Activated naive CD4-positive, alpha-beta T cell treated with anti-CD3 and anti-CD28 coated beads, Interleukin-2, amount 50 U/mL, for 72 hours (primary cell): ENCODE measurements at regions not wholly inside any gene's neighbourhood (a gene's known extent, or its start where the extent isn't known, plus 50 kb on each side); places are given as distances from the start of the nearest gene placed in this dataset.
"Not testable (repeated sequence)": the region's sequence is repeated elsewhere in the genome, so short reads cannot be mapped to it uniquely, and the experiment has no call there.

Source experiments
- ATAC-seq, 2 donors: fragments of 150-1000 bp; cut with Tn5 transposase; 2 replicates each; pipeline ENCODE4 v1.10.0; 2021; ENCODE audit warnings: mild to moderate bottlenecking in 2 of 2, moderate library complexity in 2 of 2
- DNase-seq, 2 donors: peaks; one replicate each; pipeline ENCODE4 v3.0.0; 2021 to 2022; ENCODE audit warnings: low spot score in 2 of 2
- H3K27ac Mint-ChIP-seq, 2 donors: one replicate each; pipeline ENCODE4 v1.8.0; 2022; ENCODE audit warnings: mild to moderate bottlenecking in 2 of 2, mixed read lengths in 2 of 2
- H3K36me3 Mint-ChIP-seq, 2 donors: one replicate each; pipeline ENCODE4 v1.8.0; 2022; ENCODE audit warnings: mixed read lengths in 2 of 2
- H3K9me3 Mint-ChIP-seq, 2 donors: one replicate each; pipeline ENCODE4 v1.8.0; 2022; ENCODE audit warnings: mixed read lengths in 2 of 2

DNA sequence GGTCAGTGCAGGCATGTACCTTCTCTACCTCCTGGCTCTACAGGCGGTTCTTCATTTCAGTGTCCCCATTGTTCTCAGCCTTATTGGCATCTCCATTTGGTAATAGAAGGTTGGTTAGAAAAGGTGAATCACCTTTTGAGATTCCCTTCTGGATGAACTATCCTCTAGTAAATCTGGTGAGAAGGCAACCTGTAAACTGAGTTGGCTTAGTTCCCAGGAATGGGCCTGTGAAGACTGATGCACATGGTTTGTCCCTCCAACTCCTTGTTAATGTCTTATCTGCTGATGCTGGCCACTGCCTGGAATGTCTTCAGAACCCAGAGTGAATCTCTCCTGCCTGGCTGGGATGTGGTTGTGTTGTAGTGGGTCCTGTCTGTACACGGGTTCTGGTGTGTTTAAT, 143.4 kb upstream of the WDR1 start:
- no peak for DNase-seq
- Mint-ChIP-seq H3K36me3 (peaks cover 0 to 7% of the 10 kb centered on the region in 2 donors), H3K27ac (no peak overlapping the region), H3K9me3 (no peaks in the 10 kb centered on the region)
- no peak for ATAC-seq

DNA sequence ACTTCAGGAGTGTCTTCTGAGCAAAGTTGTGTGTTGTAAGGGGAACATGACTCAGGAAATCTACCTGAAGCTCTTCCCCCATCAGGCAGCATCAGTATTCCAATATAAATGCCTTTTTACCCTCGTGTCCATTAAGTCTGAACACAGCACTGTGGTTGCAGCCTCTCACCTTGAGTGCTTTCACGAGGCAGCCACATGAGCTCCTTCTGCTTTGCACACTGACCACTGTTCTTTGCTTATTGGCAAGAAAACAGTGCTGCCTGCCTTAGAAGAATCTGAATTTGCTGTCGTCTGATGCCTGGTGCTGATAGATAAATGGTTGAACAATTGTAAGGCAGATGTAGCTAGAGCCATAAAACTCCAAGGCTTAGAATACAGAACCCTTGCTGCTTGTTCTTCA, 139.6 kb upstream of the WDR1 start:
- Mint-ChIP-seq H3K36me3 (no peaks in the 10 kb centered on the region), H3K27ac (no peak overlapping the region), H3K9me3 (no peaks in the 10 kb centered on the region)
- DNase-seq (no peak), ATAC-seq (no peak)

DNA sequence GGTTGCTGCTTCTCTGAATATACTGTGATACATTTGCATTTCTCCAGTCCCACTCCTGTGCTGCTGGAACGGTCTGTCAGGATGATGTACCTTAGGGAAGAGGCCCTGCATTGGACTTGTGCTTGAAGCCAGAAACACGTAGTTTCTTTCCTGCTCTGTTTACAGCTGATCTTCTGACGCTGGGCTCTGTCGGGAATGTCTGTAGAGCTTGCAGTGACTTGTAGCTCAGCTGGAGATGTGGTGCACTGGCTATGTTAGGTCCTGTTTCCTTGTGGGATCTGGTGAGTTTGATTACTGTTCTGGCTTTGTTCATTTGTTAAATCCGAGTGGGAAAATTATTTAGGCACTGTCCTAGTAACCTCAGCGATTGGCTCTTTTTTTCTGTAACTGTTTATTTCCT, 137.2 kb upstream of the WDR1 start:
- DNase-seq, result no peak
- H3K27ac Mint-ChIP-seq, result no peak overlapping the region
- no peaks in the 10 kb centered on the region for H3K36me3 Mint-ChIP-seq
- no peaks in the 10 kb centered on the region for H3K9me3 Mint-ChIP-seq
- ATAC-seq, result no peak

DNA sequence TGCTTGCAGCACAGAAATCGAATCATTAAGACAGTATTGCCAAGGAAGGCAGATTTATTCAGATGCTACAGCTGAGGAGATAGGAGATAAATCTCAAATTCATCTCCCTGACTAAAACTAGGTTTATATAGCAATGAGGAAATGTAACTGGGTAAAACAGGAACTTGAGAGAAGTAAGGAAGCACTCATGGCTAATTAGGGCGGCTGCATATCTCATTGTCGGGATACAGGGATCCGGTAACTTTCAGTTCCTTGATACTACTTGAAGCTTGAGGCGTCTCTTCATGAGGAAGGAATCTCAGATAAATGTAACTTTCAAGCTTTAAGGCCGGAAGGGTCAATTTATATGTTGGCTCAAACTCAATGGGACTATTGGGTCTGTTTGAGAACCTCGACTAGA, 129.2 kb upstream of the WDR1 start:
- ATAC-seq (no peak), DNase-seq (no peak)
- Mint-ChIP-seq H3K27ac (no peak overlapping the region), H3K36me3 (no peaks in the 10 kb centered on the region), H3K9me3 (no peaks in the 10 kb centered on the region)

DNA sequence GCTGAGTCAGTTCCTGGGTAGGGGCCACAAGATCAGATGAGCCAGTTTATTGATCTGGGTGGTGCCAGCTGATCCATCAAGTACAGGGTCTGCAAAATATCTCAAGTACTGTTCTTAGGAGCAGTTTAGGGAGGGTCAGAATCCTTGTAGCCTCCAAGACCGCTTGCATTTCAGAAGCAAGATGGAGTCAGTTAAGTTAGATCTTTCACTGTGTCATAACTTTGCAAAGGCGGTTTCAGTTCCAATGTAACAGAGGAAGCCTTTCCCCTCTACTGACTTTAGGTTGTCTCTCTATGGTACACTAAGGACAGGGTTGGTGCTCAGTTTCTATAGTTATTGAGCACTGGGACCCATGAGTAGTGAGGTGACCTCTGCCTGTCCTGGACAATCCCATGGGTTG, 127.3 kb upstream of the WDR1 start:
- no peak overlapping the region for H3K27ac Mint-ChIP-seq
- H3K36me3 Mint-ChIP-seq, result no peaks in the 10 kb centered on the region
- H3K9me3 Mint-ChIP-seq, result no peaks in the 10 kb centered on the region
- DNase-seq (no peak), ATAC-seq (no peak)

DNA sequence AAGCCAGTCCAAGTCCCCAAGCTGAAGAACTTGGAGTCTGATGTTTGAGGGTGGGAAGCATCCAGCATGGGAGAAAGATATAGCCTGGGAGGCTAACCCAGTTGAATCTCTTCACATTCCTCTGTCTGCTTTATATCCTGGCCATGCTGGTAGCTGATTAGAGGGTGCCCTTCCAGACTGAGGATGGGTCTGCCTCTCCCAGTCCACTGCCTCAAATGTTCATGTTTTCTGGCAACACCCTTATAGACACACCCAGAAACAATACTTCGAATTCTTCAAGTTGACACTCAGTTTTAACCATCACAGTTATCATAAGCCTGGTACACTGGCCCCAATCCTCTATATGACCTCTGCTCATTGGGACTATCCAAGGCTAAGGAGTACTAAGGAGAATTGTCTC, 124.1 kb upstream of the WDR1 start:
- Mint-ChIP-seq H3K27ac (no peak overlapping the region), H3K9me3 (no peaks in the 10 kb centered on the region), H3K36me3 (no peaks in the 10 kb centered on the region)
- ATAC-seq, result no peak
- DNase-seq, result no peak

DNA sequence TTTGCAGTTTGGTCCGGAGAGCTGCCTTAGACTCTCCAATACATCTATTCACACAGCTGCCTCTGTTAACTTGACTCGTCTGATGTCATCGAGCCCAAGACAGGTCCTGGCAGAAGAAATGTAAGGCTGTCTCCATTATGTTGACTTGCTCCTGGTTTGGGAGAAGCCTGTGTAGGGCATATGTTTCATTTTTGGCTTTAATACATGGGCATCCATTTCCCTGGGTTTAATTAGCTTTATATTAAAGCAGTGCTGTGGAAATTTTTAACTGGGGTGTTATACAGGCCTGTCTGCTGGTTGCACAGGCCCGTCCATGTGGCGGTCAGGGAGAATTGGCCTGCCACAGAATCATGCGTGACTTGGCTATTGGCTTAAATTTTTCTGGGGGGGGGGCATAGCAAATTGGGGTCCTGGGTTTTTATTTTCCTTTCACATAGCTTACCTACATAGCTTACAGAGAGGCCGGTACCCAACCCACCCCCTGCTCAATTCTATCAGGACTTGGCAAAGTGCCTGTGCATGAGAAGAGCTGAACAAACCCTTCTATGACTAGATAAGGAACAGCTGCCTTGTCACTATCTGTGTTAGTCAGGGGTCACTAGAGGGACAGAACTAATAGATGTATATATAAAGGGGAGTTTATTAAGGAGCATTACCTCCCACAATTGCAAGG, 123.5 kb upstream of the WDR1 start:
- DNase-seq, result no peak
- H3K27ac Mint-ChIP-seq, result no peak overlapping the region
- H3K9me3 Mint-ChIP-seq, result no peaks in the 10 kb centered on the region
- no peak for ATAC-seq
- H3K36me3 Mint-ChIP-seq, result no peaks in the 10 kb centered on the region

DNA sequence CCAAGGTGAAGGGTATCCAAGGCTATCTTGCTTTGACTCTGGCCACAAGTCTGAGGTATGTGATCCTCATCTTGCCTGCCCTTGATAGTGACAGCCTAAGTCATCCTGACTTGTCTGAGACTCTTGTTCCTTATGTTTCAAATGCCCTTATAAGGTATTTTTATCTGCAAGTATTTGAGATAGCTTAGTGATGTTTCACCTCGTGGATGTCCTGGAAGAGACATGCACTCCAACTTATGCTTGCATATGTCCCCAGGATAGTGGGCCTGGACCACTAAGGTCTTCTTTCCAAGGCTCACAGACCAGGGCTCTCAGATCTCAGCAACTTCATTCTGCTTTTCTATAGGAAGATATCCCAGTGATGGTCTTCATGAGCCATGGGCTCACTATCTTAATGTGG, 120.5 kb upstream of the WDR1 start:
- Mint-ChIP-seq H3K36me3 (no peaks in the 10 kb centered on the region), H3K9me3 (no peaks in the 10 kb centered on the region), H3K27ac (no peak overlapping the region)
- ATAC-seq, result no peak
- no peak for DNase-seq

DNA sequence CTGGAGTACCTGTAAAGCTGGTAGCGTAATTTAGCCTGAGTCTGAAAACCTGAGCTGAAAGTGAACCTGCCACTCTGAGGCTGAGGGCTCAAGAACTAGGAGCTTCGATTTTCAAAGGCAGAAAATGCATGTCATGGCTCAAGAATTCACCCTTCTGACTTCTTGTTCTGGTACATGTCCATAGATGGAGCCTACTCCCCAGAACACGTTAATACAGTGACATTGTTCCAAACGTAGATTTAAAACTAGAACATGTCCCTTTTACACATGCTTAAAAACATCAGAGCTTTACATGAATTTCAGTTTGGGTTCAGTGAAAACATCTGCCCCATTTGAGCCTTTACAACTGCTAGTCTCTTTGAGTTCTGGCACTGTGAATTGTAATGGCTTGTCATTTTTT, 115.5 kb upstream of the WDR1 start:
- H3K36me3 Mint-ChIP-seq, result no peaks in the 10 kb centered on the region
- no peak for ATAC-seq
- no peaks in the 10 kb centered on the region for H3K9me3 Mint-ChIP-seq
- no peak overlapping the region for H3K27ac Mint-ChIP-seq
- no peak for DNase-seq

DNA sequence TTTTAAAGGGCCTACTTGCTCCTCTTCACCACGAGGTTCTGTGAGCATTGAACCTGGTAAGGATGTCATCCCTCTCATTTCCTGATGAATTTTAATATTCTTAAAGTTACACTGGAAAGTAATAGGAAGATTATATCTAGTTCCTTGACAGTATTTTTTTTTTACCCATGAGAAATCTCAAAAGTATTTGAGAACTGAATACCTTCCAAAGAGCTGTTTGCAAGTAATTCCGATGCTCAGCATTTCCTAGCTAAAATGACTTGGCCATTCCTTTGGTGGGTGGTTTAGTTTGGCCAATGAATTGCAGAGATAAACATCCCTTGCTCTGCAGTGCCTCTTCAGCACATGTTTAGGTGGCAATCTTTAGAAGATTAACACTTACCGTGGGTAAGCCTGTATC, 110.2 kb upstream of the WDR1 start:
- DNase-seq (no peak), ATAC-seq (no peak)
- Mint-ChIP-seq H3K27ac (no peak overlapping the region), H3K36me3 (no peaks in the 10 kb centered on the region), H3K9me3 (no peaks in the 10 kb centered on the region)

DNA sequence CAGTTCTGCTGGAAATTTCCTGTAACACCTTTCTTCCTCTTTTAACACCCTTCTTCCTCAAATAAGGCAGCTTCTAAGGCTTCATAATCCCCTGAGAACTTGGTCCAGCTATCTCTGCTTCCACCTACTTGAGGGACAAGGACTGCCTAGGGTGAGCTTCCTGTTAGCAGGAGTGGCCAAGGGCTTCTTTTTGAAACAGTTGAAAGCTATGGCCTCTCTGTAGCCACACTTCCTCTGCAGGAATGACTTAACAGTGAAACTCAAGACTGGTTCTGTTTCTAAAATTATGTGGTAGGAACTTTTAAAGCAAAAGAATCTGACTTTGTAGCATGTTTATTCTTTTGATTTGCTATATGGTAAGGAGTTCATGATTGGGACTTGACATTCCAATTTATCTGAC, 108.5 kb upstream of the WDR1 start:
- Mint-ChIP-seq H3K36me3 (no peaks in the 10 kb centered on the region), H3K9me3 (no peaks in the 10 kb centered on the region), H3K27ac (no peak overlapping the region)
- no peak for DNase-seq
- no peak for ATAC-seq

DNA sequence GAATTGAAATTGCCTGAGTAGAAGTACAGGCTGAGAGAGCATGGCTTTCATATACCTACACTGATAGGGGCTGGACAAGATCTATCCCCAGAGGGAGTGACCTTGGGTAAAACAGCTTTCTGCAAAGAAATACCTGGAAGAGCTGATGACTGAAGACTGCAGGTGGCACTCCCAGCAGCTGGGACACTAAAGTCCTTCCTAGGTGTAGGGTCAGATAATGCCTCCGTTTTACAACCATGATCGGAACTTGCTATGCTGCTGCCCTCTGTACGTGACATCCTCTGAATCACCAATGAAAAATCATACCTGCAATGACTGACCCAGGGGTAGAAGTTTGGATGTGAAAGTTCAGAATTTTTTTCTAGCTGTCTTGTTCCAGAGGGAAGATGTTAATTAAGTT, 107.2 kb upstream of the WDR1 start:
- Mint-ChIP-seq H3K9me3 (no peaks in the 10 kb centered on the region), H3K36me3 (no peaks in the 10 kb centered on the region), H3K27ac (no peak overlapping the region)
- DNase-seq (no peak), ATAC-seq (no peak)

DNA sequence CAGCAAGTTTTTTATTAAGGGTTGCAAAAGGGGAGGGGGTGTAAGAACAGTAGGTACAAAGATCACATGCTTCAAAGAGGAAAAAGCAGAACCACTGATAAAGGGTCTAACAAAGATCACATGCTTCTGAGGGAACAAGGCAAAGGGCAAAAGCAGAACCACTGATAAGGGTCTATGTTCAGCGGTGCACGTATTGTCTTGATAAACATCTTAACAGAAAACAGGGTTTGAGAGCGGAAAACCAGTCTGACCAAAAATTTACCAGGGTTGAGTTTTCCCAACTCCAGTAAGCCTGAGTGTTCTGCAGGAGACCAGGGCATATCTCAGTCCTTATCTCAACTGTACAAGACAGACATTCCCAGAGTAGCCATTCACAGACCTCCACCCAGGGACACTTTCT, 96.9 kb upstream of the WDR1 start:
- not testable (repeated sequence) for H3K9me3 Mint-ChIP-seq, ATAC-seq, H3K36me3 Mint-ChIP-seq, DNase-seq, H3K27ac Mint-ChIP-seq

DNA sequence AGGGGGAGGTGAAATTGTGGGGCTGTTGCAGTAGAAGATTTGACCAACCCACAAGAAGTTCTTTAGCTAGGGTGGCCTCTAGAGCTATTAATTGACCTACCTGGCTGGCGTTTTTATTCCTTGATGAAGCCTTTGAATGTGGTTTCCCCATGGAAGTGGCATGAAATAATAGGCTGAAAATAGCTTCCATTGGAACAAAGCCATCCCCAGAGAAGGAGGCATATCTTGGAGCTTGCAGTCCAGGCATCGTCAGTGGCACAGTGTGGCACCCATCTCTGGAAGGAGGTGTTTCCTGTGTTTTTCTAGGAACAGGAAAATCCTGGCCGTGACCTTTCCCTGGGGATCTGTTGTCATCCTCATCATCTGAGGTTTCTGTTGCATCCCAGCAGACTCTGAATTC, 96.3 kb upstream of the WDR1 start:
- H3K36me3 Mint-ChIP-seq, result no peaks in the 10 kb centered on the region
- DNase-seq (no peak), ATAC-seq (no peak)
- H3K27ac Mint-ChIP-seq, result no peak overlapping the region
- H3K9me3 Mint-ChIP-seq, result no peaks in the 10 kb centered on the region

DNA sequence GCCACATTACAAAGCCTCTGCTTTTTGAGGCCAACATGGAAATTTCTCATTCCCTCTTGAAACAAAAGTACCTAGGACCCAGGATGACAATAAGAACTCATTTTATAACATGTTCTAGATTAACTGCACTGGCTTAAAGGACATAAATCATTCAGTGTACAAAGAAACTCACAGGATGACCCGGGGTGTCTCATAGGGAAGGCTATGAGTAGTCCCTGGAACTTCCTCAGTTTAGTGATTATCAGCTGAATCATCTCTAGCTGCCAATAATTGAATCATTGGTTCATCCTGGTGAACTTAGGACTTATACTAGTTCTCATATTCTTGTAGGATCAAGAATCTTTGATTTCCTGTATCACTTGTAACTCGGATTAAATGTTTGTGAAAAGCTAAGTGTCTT, 95.8 kb upstream of the WDR1 start:
- no peaks in the 10 kb centered on the region for H3K36me3 Mint-ChIP-seq
- no peak overlapping the region for H3K27ac Mint-ChIP-seq
- no peaks in the 10 kb centered on the region for H3K9me3 Mint-ChIP-seq
- no peak for ATAC-seq
- no peak for DNase-seq

DNA sequence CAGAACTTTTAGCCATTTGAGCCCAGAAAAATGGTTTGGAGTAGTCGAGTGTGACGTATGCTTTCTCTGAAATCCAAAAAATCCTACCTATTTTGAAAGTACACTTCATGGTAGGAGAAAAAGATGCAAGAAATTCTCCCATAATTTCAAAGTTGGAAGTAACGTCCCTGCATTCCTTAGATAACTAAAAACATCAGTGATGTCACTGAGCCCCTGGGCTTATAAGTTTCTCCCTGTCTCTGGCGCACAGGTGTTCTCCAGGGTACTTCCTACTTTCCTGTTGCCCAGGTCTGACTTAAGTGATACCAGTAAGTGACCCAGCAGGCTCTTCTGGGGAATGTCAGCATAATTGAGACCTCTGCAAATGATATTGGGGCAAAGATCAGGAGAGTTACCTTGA, 90.5 kb upstream of the WDR1 start:
- no peaks in the 10 kb centered on the region for H3K9me3 Mint-ChIP-seq
- DNase-seq (no peak), ATAC-seq (no peak)
- H3K36me3 Mint-ChIP-seq, result peaks cover 0 to 4% of the 10 kb centered on the region in 2 donors
- H3K27ac Mint-ChIP-seq, result no peak overlapping the region

DNA sequence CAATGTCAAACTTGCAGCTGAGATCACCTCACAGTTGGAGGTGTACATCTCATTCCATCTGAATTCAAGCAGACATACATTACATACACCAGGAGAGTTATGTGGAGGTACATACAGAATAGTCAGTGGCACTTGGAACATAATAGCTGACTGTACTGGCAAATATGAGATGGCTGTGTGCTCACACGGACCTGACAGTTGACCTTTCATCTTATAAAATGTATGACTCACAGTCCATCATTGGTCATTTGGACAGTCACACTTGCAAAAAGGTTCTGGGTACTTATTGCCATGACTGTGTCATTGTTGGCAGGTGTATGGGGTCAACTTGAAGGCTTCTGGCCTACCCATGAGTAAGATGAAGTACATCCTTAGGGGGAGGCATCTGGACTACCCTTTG, 88.6 kb upstream of the WDR1 start:
- H3K27ac Mint-ChIP-seq, result no peak overlapping the region
- peaks cover 0 to 4% of the 10 kb centered on the region in 2 donors for H3K36me3 Mint-ChIP-seq
- no peaks in the 10 kb centered on the region for H3K9me3 Mint-ChIP-seq
- DNase-seq, result no peak
- ATAC-seq, result peak in 1 of 2 donors; percentile 48

DNA sequence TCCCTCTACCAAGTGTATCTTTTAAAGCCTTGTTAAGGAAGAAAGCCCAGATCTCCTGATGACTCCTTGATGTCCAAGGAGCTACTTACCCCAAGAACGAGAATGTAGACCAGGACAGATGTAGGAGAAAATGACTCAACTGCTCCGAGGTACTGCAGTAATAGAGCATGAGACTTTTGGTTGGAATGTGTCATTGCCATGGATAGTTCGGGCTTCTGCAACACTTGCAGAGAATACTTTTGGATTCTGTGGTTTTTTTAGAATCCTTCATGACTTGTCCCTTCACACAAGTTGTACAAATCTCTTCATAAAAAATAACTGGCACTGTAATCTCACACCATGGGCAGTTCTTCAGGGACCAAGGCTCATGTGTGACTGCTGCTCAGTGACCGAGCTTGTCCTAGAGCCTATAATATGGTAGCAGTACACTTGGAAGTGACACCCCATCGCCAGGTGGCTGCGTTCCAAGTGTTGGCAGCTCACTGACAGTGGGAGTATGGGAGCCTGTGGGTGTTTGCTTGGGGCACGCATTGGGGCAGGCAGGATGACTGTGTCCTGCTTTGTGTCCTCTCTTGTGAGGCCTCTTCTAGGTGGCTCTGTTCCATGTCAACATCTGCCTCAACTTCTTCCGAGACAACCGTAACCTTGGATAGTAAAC, 87.9 kb upstream of the WDR1 start:
- H3K36me3 Mint-ChIP-seq, result peaks cover 0 to 4% of the 10 kb centered on the region in 2 donors
- no peak for ATAC-seq
- DNase-seq, result no peak
- no peaks in the 10 kb centered on the region for H3K9me3 Mint-ChIP-seq
- no peak overlapping the region for H3K27ac Mint-ChIP-seq
